ENCODE measurements at regions not wholly inside any gene's neighbourhood (a gene's known extent, or its start where the extent isn't known, plus 50 kb on each side); places are given as distances from the start of the nearest gene placed in this dataset.

DNA sequence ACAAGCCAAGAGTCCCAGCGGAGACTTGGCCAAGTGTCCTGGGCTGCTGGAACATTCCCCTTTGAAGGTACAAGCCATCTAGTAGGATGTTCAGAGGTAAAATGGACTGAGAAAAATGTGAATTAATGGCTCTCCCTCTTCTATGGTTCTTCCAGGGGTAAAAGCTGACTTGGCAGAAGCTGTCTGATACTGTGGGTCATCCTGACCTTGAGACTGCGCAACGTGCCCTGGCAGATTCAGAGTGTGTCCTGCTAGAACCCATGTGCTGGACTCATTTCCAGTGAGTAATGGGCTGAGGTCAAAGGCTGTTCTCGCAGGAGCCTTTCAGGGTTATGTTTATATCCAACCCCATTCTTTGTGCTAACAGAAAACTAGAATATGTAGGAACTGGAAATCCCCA, 423.0 kb upstream of the CD180 start:
- TF ChIP-seq CTCF (IDR thresholded peaks at IDR 0.05) (no peak), EZH2 (IDR thresholded peaks at IDR 0.05) (no peak), EZH2phosphoT487 (IDR thresholded peaks at IDR 0.05) (no peak)

Measured in neural progenitor cell (in vitro differentiated cells).